Endothelial cell of umbilical vein (primary cell): ENCODE measurements at regions not wholly inside any gene's neighbourhood (a gene's known extent, or its start where the extent isn't known, plus 50 kb on each side); places are given as distances from the start of the nearest gene placed in this dataset.

Experiments
- BruUV-seq: library from RNA; stranded (reverse); fragments of 400-500 nt; replicated peaks from 2 replicates; lab custom pipeline; 2021; lab: Mats Ljungman, UMichigan
- CTCF ChIA-PET: fragments of 300-600, 350-600 bp; sonication (Branson Sonifier 250); formaldehyde crosslinking; loops from one replicate; lab custom pipeline; 2021; ENCODE audit warnings: antibody characterized with exemption, inconsistent platforms; lab: Charles Lee
- POLR2A ChIA-PET: fragments of 300-600, 350-600 bp; sonication (Branson Sonifier 250); formaldehyde crosslinking; loops from one replicate; lab custom pipeline; 2021; ENCODE audit warnings: antibody characterized with exemption, inconsistent platforms; lab: Charles Lee
- DNase-seq: peaks from one replicate; pipeline ENCODE4 v3.0.0-alpha.2; 2011; ENCODE audit warnings: low read depth, low spot score
- FAIRE-seq: peaks from 2 replicates; lab custom pipeline; 2011; peaks lifted over from hg19 to GRCh38; lab: Jason Lieb, UNC
- H2AFZ ChIP-seq: 2 replicates; pipeline ENCODE4 v1.6.0; 2012; ENCODE audit warnings: low read depth, low read length, control low read depth, inconsistent platforms
- H3K27ac ChIP-seq: 2 replicates; pipeline ENCODE4 v1.5.1; 2011; ENCODE audit warnings: low read depth, mild to moderate bottlenecking, control low read depth, low read length, moderate library complexity; ENCODE audit not compliant: insufficient read depth
- H3K27me3 ChIP-seq, 2 experiments: 2 replicates each; pipeline versions ENCODE4 v1.6.0 to v1.6.1; 2011; ENCODE audit warnings: low read length in 2 of 2, mixed read lengths in 1 of 2; ENCODE audit not compliant: control insufficient read depth in 2 of 2, insufficient read depth in 2 of 2
- H3K36me3 ChIP-seq, 2 experiments: 2 replicates in 1 of 2; 3 replicates in 1 of 2; pipeline ENCODE4 v1.5.1; 2011; ENCODE audit warnings: low read length in 2 of 2, mild to moderate bottlenecking in 1 of 2, moderate library complexity in 1 of 2; ENCODE audit not compliant: control insufficient read depth in 2 of 2, insufficient read depth in 2 of 2; ENCODE audit errors: extremely low read depth in 1 of 2
- H3K4me1 ChIP-seq: 3 replicates; pipeline ENCODE4 v1.5.1; 2011; ENCODE audit warnings: mild to moderate bottlenecking, low read length; ENCODE audit not compliant: control insufficient read depth, insufficient read depth; ENCODE audit errors: extremely low read depth
- H3K4me2 ChIP-seq: 2 replicates; pipeline ENCODE4 v1.6.1; 2011; ENCODE audit warnings: low read length, control low read depth, mixed read lengths; ENCODE audit not compliant: insufficient read depth
- H3K4me3 ChIP-seq, 3 experiments: fragments of 200-600 bp in 1 of 3; sonication (generic), shearing (Covaris generic) in 1 of 3; replicated peaks in 1 of 3; 2 replicates each; pipeline ENCODE4 v1.5.1; 2011 to 2016; ENCODE audit warnings: control low read depth in 3 of 3, low read length in 3 of 3, mild to moderate bottlenecking in 2 of 3, inconsistent platforms in 1 of 3, low read depth in 1 of 3, moderate library complexity in 1 of 3; ENCODE audit not compliant: insufficient read depth in 1 of 3
- H3K79me2 ChIP-seq: 2 replicates; pipeline ENCODE4 v1.6.0; 2012; ENCODE audit warnings: low read length, inconsistent platforms; ENCODE audit not compliant: control insufficient read depth, insufficient read depth
- H3K9ac ChIP-seq: replicated peaks from 2 replicates; pipeline ENCODE3; 2011; ENCODE audit warnings: low read length, control low read depth; ENCODE audit not compliant: insufficient read depth; ENCODE audit errors: extremely low read depth
- H3K9me1 ChIP-seq: replicated peaks from 3 replicates; pipeline ENCODE4 v1.6.0; 2011; ENCODE audit warnings: mild to moderate bottlenecking, low read length; ENCODE audit not compliant: control insufficient read depth, insufficient read depth; ENCODE audit errors: extremely low read depth
- H3K9me3 ChIP-seq: replicated peaks from 2 replicates; pipeline ENCODE4 v1.5.1; 2012; ENCODE audit warnings: low read length, inconsistent platforms; ENCODE audit not compliant: control insufficient read depth, insufficient read depth
- H4K20me1 ChIP-seq: replicated peaks from 2 replicates; pipeline ENCODE3; 2011; ENCODE audit warnings: mild to moderate bottlenecking, low read length; ENCODE audit not compliant: control insufficient read depth, insufficient read depth; ENCODE audit errors: extremely low read depth
- EZH2 ChIP-seq: IDR thresholded peaks from 2 replicates; pipeline ENCODE4 v1.6.1; 2012; ENCODE audit warnings: borderline replicate concordance, low read depth, mild to moderate bottlenecking, moderate library complexity, low read length, inconsistent platforms; ENCODE audit not compliant: severe bottlenecking
- FOS ChIP-seq: IDR thresholded peaks from 2 replicates; pipeline ENCODE4 v1.6.1; 2011; ENCODE audit warnings: mild to moderate bottlenecking, low read length, moderate library complexity, borderline replicate concordance; ENCODE audit not compliant: insufficient read depth
- GATA2 ChIP-seq: IDR thresholded peaks from 2 replicates; pipeline ENCODE4 v1.7.0; 2011; ENCODE audit warnings: low read depth, mild to moderate bottlenecking, moderate library complexity, mixed read lengths, low read length; ENCODE audit not compliant: insufficient read length, insufficient read depth
- JUN ChIP-seq: IDR thresholded peaks from 2 replicates; pipeline ENCODE4 v1.6.1; 2011; ENCODE audit warnings: borderline replicate concordance, low read depth; ENCODE audit not compliant: insufficient read length, insufficient read depth
- MYC ChIP-seq: IDR thresholded peaks from one replicate; pipeline ENCODE4 v1.6.1; 2011; ENCODE audit warnings: mild to moderate bottlenecking, low read depth, low read length
- POLR2A ChIP-seq: IDR thresholded peaks from 2 replicates; pipeline ENCODE4 v1.6.1; 2012; ENCODE audit warnings: low read depth, mild to moderate bottlenecking, control low read depth, low read length
- POLR2AphosphoS5 ChIP-seq: IDR thresholded peaks from 2 replicates; pipeline ENCODE4 v1.6.1; 2012; ENCODE audit warnings: low read depth, mild to moderate bottlenecking, control low read depth, low read length, moderate library complexity; ENCODE audit not compliant: insufficient read depth
- dilution Hi-C: fragments of 300-500 bp; cut with MboI; formaldehyde crosslinking; loops from one replicate; pipeline ENCODE4 v1.15.0; 2019; ENCODE audit warnings: low sequenced_read_pairs; ENCODE audit not compliant: extremely low pct_ligation_motif_present
- intact Hi-C: fragments of 100-400 bp; cut with micrococcal nuclease; formaldehyde crosslinking; loops from one replicate; pipeline ENCODE4 v1.10.0; 2022
- TF ChIP-seq, protein P1 (sequence below), 2 donors: IDR thresholded peaks; 1 replicate in 1 of 2; 2 replicates in 1 of 2; pipeline ENCODE4 v1.5.1; 2011; ENCODE audit warnings: low read length in 2 of 2, mild to moderate bottlenecking in 2 of 2, moderate library complexity in 2 of 2, control low read depth in 1 of 2, inconsistent platforms in 1 of 2, low read depth in 1 of 2; ENCODE audit not compliant: insufficient read depth in 1 of 2; ENCODE audit errors: extremely low read depth in 1 of 2
- TF ChIP-seq, protein P2 (sequence below): IDR thresholded peaks from 2 replicates; pipeline ENCODE4 v1.6.1; 2011; ENCODE audit not compliant: insufficient read depth, insufficient read length

DNA sequence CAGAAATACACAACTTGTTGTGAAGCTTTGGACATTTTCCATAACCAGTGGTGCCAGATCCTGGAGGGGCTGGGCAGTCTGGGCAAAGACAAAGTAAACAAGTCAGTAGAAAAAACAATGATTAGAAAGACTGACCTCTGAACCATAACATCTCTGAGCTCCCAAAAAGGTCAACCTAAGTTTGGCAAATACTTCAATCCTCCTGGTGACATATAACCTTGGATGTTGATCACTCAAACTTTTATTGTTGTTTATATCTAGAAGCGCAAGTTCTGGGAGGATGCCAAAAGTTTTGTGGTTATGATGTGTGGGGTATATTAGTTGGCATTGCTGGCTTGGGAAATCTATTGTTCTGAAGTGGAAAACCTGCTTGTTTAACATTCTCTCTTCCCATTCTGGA is 257.7 kb downstream of the DIPK2A start:
- Histone ChIP-seq H3K4me3 (no peak overlapping the region), H3K4me1 (peaks cover 6% of the 10 kb centered on the region), H3K27me3 (no peaks in the 10 kb centered on the region), H2AFZ (no peak overlapping the region), H3K4me2 (no peak overlapping the region), H3K9me1 (no peaks in the 10 kb centered on the region), H3K9me3 (no peaks in the 10 kb centered on the region), H3K9ac (no peak overlapping the region), H3K36me3 (no peaks in the 10 kb centered on the region), H3K27ac (no peak overlapping the region), H4K20me1 (no peaks in the 10 kb centered on the region), H3K79me2 (no peaks in the 10 kb centered on the region)
- intact Hi-C loops (loop anchor here (5.0 kb wide), 1 partner anchor 257 kb away; the partner anchor contains the start of gene DIPK2A), dilution Hi-C loops (no loop called here)
- BruUV-seq, result no TSS peak
- TF ChIP-seq, protein P1, sequence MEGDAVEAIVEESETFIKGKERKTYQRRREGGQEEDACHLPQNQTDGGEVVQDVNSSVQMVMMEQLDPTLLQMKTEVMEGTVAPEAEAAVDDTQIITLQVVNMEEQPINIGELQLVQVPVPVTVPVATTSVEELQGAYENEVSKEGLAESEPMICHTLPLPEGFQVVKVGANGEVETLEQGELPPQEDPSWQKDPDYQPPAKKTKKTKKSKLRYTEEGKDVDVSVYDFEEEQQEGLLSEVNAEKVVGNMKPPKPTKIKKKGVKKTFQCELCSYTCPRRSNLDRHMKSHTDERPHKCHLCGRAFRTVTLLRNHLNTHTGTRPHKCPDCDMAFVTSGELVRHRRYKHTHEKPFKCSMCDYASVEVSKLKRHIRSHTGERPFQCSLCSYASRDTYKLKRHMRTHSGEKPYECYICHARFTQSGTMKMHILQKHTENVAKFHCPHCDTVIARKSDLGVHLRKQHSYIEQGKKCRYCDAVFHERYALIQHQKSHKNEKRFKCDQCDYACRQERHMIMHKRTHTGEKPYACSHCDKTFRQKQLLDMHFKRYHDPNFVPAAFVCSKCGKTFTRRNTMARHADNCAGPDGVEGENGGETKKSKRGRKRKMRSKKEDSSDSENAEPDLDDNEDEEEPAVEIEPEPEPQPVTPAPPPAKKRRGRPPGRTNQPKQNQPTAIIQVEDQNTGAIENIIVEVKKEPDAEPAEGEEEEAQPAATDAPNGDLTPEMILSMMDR (IDR thresholded peaks at IDR 0.05; ENCODE audit: extremely low read depth in 1 of 2, insufficient read depth in 1 of 2, low read depth in 1 of 2, low read length in 2 of 2), result no peak
- TF ChIP-seq POLR2A, result no peak
- TF ChIP-seq JUN, result no peak
- TF ChIP-seq, protein P2, sequence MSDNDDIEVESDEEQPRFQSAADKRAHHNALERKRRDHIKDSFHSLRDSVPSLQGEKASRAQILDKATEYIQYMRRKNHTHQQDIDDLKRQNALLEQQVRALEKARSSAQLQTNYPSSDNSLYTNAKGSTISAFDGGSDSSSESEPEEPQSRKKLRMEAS, result no peak
- no peak for TF ChIP-seq GATA2
- FAIRE-seq (peak; percentile 79), DNase-seq (peak; percentile 93)
- ChIA-PET CTCF (interaction anchor here (0.6 to 0.7 kb wide), 2 partner anchors 15 to 31 kb away, joined by 3 read pairs; no protein-coding TSS in a partner anchor), POLR2A (interaction anchor here (0.5 kb wide), 1 partner anchor 447 kb away, joined by 5 read pairs; no protein-coding TSS in a partner anchor)

DNA sequence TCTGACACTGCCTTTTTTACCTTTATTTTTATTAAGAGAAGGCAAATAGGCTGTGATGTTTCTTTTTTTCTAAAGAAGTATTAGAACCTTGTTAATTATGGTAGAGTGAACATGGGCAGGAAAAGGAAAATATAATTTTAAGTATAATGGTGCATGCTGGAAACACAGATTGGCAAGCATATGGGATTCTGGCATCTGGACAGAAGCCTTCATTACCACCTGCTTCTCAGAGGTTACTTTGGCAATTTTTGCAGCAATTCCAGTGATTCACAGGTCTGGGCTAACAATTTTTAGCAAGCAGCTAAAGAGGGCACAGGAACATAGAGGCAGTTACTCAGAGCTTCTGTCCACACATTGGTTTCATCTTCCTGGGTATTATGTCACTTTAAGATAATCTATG is 258.3 kb downstream of the DIPK2A start:
- no peak overlapping the region for H3K9ac ChIP-seq
- H3K4me1 ChIP-seq, result peaks cover 6% of the 10 kb centered on the region
- TF ChIP-seq MYC, result no peak
- TF ChIP-seq POLR2AphosphoS5, result no peak
- TF ChIP-seq GATA2, result no peak
- TF ChIP-seq POLR2A, result no peak
- TF ChIP-seq JUN, result no peak
- TF ChIP-seq FOS, result no peak
- TF ChIP-seq, protein P2, result no peak
- TF ChIP-seq, protein P1 (IDR thresholded peaks at IDR 0.05; ENCODE audit: extremely low read depth in 1 of 2, insufficient read depth in 1 of 2, low read depth in 1 of 2, low read length in 2 of 2), result no peak
- TF ChIP-seq EZH2, result no peak
- no peak overlapping the region for H3K27ac ChIP-seq
- no peaks in the 10 kb centered on the region for H3K27me3 ChIP-seq
- no TSS peak for BruUV-seq
- H3K36me3 ChIP-seq, result no peaks in the 10 kb centered on the region
- H3K4me2 ChIP-seq, result no peak overlapping the region
- H4K20me1 ChIP-seq, result no peaks in the 10 kb centered on the region
- no peak for DNase-seq
- dilution Hi-C loops (no loop called here), intact Hi-C loops (loop anchor here (5.0 kb wide), 1 partner anchor 258 kb away; the partner anchor contains the start of gene DIPK2A)
- H3K79me2 ChIP-seq, result no peaks in the 10 kb centered on the region
- H2AFZ ChIP-seq, result no peak overlapping the region
- H3K9me1 ChIP-seq, result no peaks in the 10 kb centered on the region
- no peaks in the 10 kb centered on the region for H3K9me3 ChIP-seq
- ChIA-PET POLR2A (no interaction called here), CTCF (interaction anchor here (0.7 kb wide), 1 partner anchor 14 kb away, joined by 3 read pairs; no protein-coding TSS in a partner anchor)
- FAIRE-seq, result no peak
- no peak overlapping the region for H3K4me3 ChIP-seq
